ENCODE measurements at regions not wholly inside any gene's neighbourhood (a gene's known extent, or its start where the extent isn't known, plus 50 kb on each side); places are given as distances from the start of the nearest gene placed in this dataset.

GRCh38 chr3:22361521-22361920, 610.5 kb upstream of the ZNF385D start:
- no peaks in the 10 kb centered on the region for H3K23me2 ChIP-seq (ENCODE audit: low read depth, low read length)
- no peak overlapping the region for H4K91ac ChIP-seq (replicated peaks; ENCODE audit: insufficient read length, low read length)
- no peak overlapping the region for H4K5ac ChIP-seq (ENCODE audit: insufficient read length, low read depth, low read length)
- H4K20me1 ChIP-seq (replicated peaks in 1 of 2; ENCODE audit: control insufficient read depth in 1 of 2, insufficient read depth in 2 of 2, low read length in 2 of 2) = no peaks in the 10 kb centered on the region
- H2BK12ac ChIP-seq (ENCODE audit: low read depth, low read length) = no peak overlapping the region
- no peak for DNase-seq (ENCODE audit: low read depth in 1 of 2, low spot score in 2 of 2)
- no peaks in the 10 kb centered on the region for H3K4me1 ChIP-seq (replicated peaks in 1 of 4; ENCODE audit: control insufficient read depth in 3 of 4, insufficient read depth in 4 of 4, low read length in 3 of 4)
- no peak for FAIRE-seq
- no peak overlapping the region for H3K14ac ChIP-seq (ENCODE audit: insufficient read length)
- H3K23ac ChIP-seq (ENCODE audit: insufficient read length) = no peak overlapping the region
- no peaks in the 10 kb centered on the region for H3K79me1 ChIP-seq (ENCODE audit: low read depth, low read length)
- H3K4me3 ChIP-seq (ENCODE audit: extremely low read depth in 1 of 4, insufficient read depth in 2 of 4, low read depth in 3 of 4, low read length in 4 of 4) = no peak overlapping the region
- no peak overlapping the region for H2BK120ac ChIP-seq (replicated peaks; ENCODE audit: low read depth, low read length)
- no peaks in the 10 kb centered on the region for H3K79me2 ChIP-seq (ENCODE audit: control insufficient read depth in 1 of 2, insufficient read depth in 2 of 2, low read length in 2 of 2)
- H2BK15ac ChIP-seq (ENCODE audit: low read length) = no peak overlapping the region
- no peaks in the 10 kb centered on the region for H3K27me3 ChIP-seq (replicated peaks in 1 of 4; ENCODE audit: control insufficient read depth in 3 of 4, extremely low read depth in 1 of 4, insufficient read depth in 3 of 4, low read length in 3 of 4)
- CTCF ChIA-PET (ENCODE audit: partially characterized antibody) = no interaction called here
- H2AK5ac ChIP-seq (ENCODE audit: low read depth, low read length) = no peak overlapping the region
- no peak overlapping the region for H3K18ac ChIP-seq (ENCODE audit: extremely low read depth, low read length)
- WGBS, 2 experiments (ENCODE audit: extremely low coverage in 1 of 2, insufficient coverage in 1 of 2, insufficient read length in 1 of 2, insufficient replicate concordance in 2 of 2, low coverage in 1 of 2, low lambda C conversion rate in 2 of 2, missing lambda C conversion rate in 1 of 2) = 100% methylated on average over 1 of the region's 1 CpG; no CpG with 5 or more reads in 1 of the 2 experiments
- H3K4ac ChIP-seq (replicated peaks; ENCODE audit: insufficient read length, low read depth, low read length) = no peak overlapping the region
- no peaks in the 10 kb centered on the region for H3K9me3 ChIP-seq (ENCODE audit: insufficient read depth in 2 of 2, low read depth in 1 of 2, low read length in 1 of 2)
- no peaks in the 10 kb centered on the region for H3K36me3 ChIP-seq (ENCODE audit: control insufficient read depth in 2 of 4, insufficient read depth in 4 of 4, low read length in 3 of 4)
- POLR2A ChIA-PET (ENCODE audit: partially characterized antibody) = no interaction called here
- no peak overlapping the region for H2BK5ac ChIP-seq (ENCODE audit: low read depth, low read length)
- H3K9ac ChIP-seq (replicated peaks in 1 of 4; ENCODE audit: extremely low read depth in 1 of 4, low read depth in 3 of 4, low read length in 3 of 4) = no peak overlapping the region
- no peak overlapping the region for H4K8ac ChIP-seq (ENCODE audit: extremely low read depth, insufficient read depth, low read length)
- no peak overlapping the region for H2AFZ ChIP-seq (ENCODE audit: low read length)
- no peak overlapping the region for H2BK20ac ChIP-seq (ENCODE audit: low read length)
- TF ChIP-seq CEBPB (IDR thresholded peaks at IDR 0.05; ENCODE audit: low read depth, low read length) = no peak
- no peak for TF ChIP-seq SUZ12 (IDR thresholded peaks at IDR 0.05; ENCODE audit: low read length)
- no peak overlapping the region for H3K56ac ChIP-seq (replicated peaks; ENCODE audit: insufficient read length, low read depth, low read length)
- H3K4me2 ChIP-seq (ENCODE audit: insufficient read depth in 1 of 2, low read depth in 2 of 2, low read length in 2 of 2) = no peak overlapping the region
- no peak overlapping the region for H3K27ac ChIP-seq (ENCODE audit: low read depth, low read length)

All from H1 (cell line).